MM.1S (cell line): ENCODE measurements at regions not wholly inside any gene's neighbourhood (a gene's known extent, or its start where the extent isn't known, plus 50 kb on each side); places are given as distances from the start of the nearest gene placed in this dataset.

Experiments used
- CTCF ChIP-seq: fragments of 300-600 bp; sonication (generic); IDR thresholded peaks from 2 replicates; pipeline ENCODE4 v1.5.1; 2016; ENCODE audit warnings: antibody characterized with exemption, low read length, mixed read lengths
- EZH2phosphoT487 ChIP-seq: fragments of 300-600 bp; sonication (generic); IDR thresholded peaks from 2 replicates; pipeline ENCODE4 v1.6.1; 2018; ENCODE audit warnings: antibody characterized with exemption, low read length

GRCh38 chr9:99357575-99357974 lies 135.5 kb downstream of the SEC61B start:
- TF ChIP-seq CTCF (no peak), EZH2phosphoT487 (no peak)
